Right hindlimb (tissue), 1 donor: ENCODE measurements at regions not wholly inside any gene's neighbourhood (a gene's known extent, or its start where the extent isn't known, plus 50 kb on each side); places are given as distances from the start of the nearest gene placed in this dataset.
"Not testable (repeated sequence)": the region's sequence is repeated elsewhere in the genome, so short reads cannot be mapped to it uniquely, and the experiment has no call there.

ENCODE experiments used
- DNase-seq: peaks from one replicate; pipeline ENCODE4 v3.0.0-alpha.2; 2018

- not testable (repeated sequence) for DNase-seq
Measured at GRCh38 chr5:67864335-67864734, 351.2 kb upstream of the PIK3R1 start.

- DNase-seq = no peak
Measured at GRCh38 chr5:67858471-67859031, 357.0 kb upstream of the PIK3R1 start.

GRCh38 chr5:67857502-67857901 lies 358.1 kb upstream of the PIK3R1 start:
- no peak for DNase-seq

GRCh38 chr5:67855523-67855922 lies 360.0 kb upstream of the PIK3R1 start:
- DNase-seq = no peak

- not testable (repeated sequence) for DNase-seq
Measured at GRCh38 chr5:67850906-67851305, 364.6 kb upstream of the PIK3R1 start.

- DNase-seq = no peak
Measured at GRCh38 chr5:67844924-67845323, 370.6 kb upstream of the PIK3R1 start.

GRCh38 chr5:67842806-67843205 lies 372.8 kb upstream of the PIK3R1 start:
- DNase-seq = no peak

GRCh38 chr5:67837225-67837624 lies 378.3 kb upstream of the PIK3R1 start:
- DNase-seq = not testable (repeated sequence)

GRCh38 chr5:67836496-67836895 lies 379.1 kb upstream of the PIK3R1 start:
- not testable (repeated sequence) for DNase-seq

- DNase-seq = no peak
Measured at GRCh38 chr5:67831048-67831447, 384.5 kb upstream of the PIK3R1 start.

- DNase-seq = peak; percentile 35
Measured at GRCh38 chr5:67827541-67827940, 388.0 kb upstream of the PIK3R1 start.

GRCh38 chr5:67824852-67825251 lies 390.7 kb upstream of the PIK3R1 start:
- no peak for DNase-seq

- no peak for DNase-seq
Measured at GRCh38 chr5:67817652-67818051, 397.9 kb upstream of the PIK3R1 start.

- DNase-seq = no peak
Measured at GRCh38 chr5:67816456-67816855, 399.1 kb upstream of the PIK3R1 start.

GRCh38 chr5:67815455-67816391 lies 399.8 kb upstream of the PIK3R1 start:
- no peak for DNase-seq

- DNase-seq = no peak
Measured at GRCh38 chr5:67814569-67815311, 400.8 kb upstream of the PIK3R1 start.

- DNase-seq = no peak
Measured at GRCh38 chr5:67813877-67814539, 401.5 kb upstream of the PIK3R1 start.

- DNase-seq = no peak
Measured at GRCh38 chr5:67809589-67809988, 406.0 kb upstream of the PIK3R1 start.

GRCh38 chr5:67808340-67808739 lies 407.2 kb upstream of the PIK3R1 start:
- no peak for DNase-seq

GRCh38 chr5:67807439-67807888 lies 408.1 kb upstream of the PIK3R1 start:
- no peak for DNase-seq

- DNase-seq = no peak
Measured at GRCh38 chr5:67806654-67807438, 408.7 kb upstream of the PIK3R1 start.
